HEK293 (cell line): ENCODE measurements at regions not wholly inside any gene's neighbourhood (a gene's known extent, or its start where the extent isn't known, plus 50 kb on each side); places are given as distances from the start of the nearest gene placed in this dataset.

Experiments used
- CTCF ChIA-PET: fragments of 350-600 bp; formaldehyde crosslinking; extraction: SDS; loops from one replicate; lab custom pipeline; 2021; ENCODE audit warnings: antibody characterized with exemption; lab: Yijun Ruan, JAX
- POLR2A ChIA-PET: fragments of 300-600 bp; formaldehyde crosslinking; extraction: SDS; loops from one replicate; lab custom pipeline; 2020; ENCODE audit warnings: antibody characterized with exemption, inconsistent platforms; lab: Yijun Ruan, JAX
- H3K27ac ChIP-seq: fragments of 200-500 bp; sonication (Bioruptor generic); 2 replicates; pipeline ENCODE4 v1.5.1; 2014; ENCODE audit warnings: low read depth, low read length, control low read depth, inconsistent platforms; ENCODE audit errors: extremely low read depth
- H3K36me3 ChIP-seq, 2 experiments: fragments of 200-500 bp in 1 of 2; sonication (Bioruptor generic) in 1 of 2; 1 replicate in 1 of 2; 2 replicates in 1 of 2; pipeline ENCODE4 v1.5.1; 2014 to 2017; ENCODE audit warnings: inconsistent platforms in 2 of 2, low read length in 2 of 2; ENCODE audit not compliant: control insufficient read depth in 2 of 2, insufficient read depth in 1 of 2
- H3K4me1 ChIP-seq: fragments of 200-500 bp; sonication (Bioruptor generic); 2 replicates; pipeline ENCODE4 v1.5.1; 2014; ENCODE audit warnings: mild to moderate bottlenecking, low read length, inconsistent platforms; ENCODE audit not compliant: control insufficient read depth, insufficient read depth
- H3K4me3 ChIP-seq: 2 replicates; pipeline ENCODE4 v1.5.1; 2011; ENCODE audit warnings: low read depth, mild to moderate bottlenecking, control low read depth, low read length, moderate library complexity
- H3K9me3 ChIP-seq: fragments of 200-500 bp; sonication (Bioruptor generic); 2 replicates; pipeline ENCODE4 v1.5.1; 2014; ENCODE audit warnings: low read depth, low read length, inconsistent platforms; ENCODE audit not compliant: control insufficient read depth, insufficient read depth
- BCL11A ChIP-seq: fragments of 450-650 bp; formaldehyde crosslinking; IDR thresholded peaks from 2 replicates; pipeline ENCODE4 v1.5.1; 2016; ENCODE audit warnings: low read depth, missing biosample characterization, missing genetic modification characterization
- KLF1 ChIP-seq: fragments of 450-650 bp; formaldehyde crosslinking; IDR thresholded peaks from 2 replicates; pipeline ENCODE4 v1.5.1; 2016; ENCODE audit warnings: missing biosample characterization, missing genetic modification characterization
- KLF8 ChIP-seq: fragments of 450-650 bp; formaldehyde crosslinking; IDR thresholded peaks from 2 replicates; pipeline ENCODE4 v1.5.1; 2016; ENCODE audit warnings: missing biosample characterization, missing genetic modification characterization
- ZBTB17 ChIP-seq: fragments of 450-650 bp; formaldehyde crosslinking; IDR thresholded peaks from 2 replicates; pipeline ENCODE4 v1.5.1; 2016; ENCODE audit warnings: missing biosample characterization, missing genetic modification characterization
- ZBTB48 ChIP-seq: fragments of 450-650 bp; formaldehyde crosslinking; IDR thresholded peaks from 2 replicates; pipeline ENCODE4 v1.5.1; 2016; ENCODE audit warnings: missing biosample characterization, missing genetic modification characterization
- ZEB2 ChIP-seq: fragments of 450-650 bp; formaldehyde crosslinking; IDR thresholded peaks from 2 replicates; pipeline ENCODE4 v1.5.1; 2016; ENCODE audit warnings: missing biosample characterization, missing genetic modification characterization
- ZFP3 ChIP-seq: fragments of 450-650 bp; formaldehyde crosslinking; IDR thresholded peaks from 2 replicates; pipeline ENCODE4 v1.5.1; 2016; ENCODE audit warnings: low read depth, missing biosample characterization, missing genetic modification characterization
- ZNF132 ChIP-seq: fragments of 450-650 bp; formaldehyde crosslinking; IDR thresholded peaks from 2 replicates; pipeline ENCODE4 v1.5.1; 2017; ENCODE audit warnings: missing biosample characterization, missing genetic modification characterization, borderline replicate concordance
- ZNF138 ChIP-seq: fragments of 450-650 bp; formaldehyde crosslinking; IDR thresholded peaks from 2 replicates; pipeline ENCODE4 v1.5.1; 2016; ENCODE audit warnings: missing biosample characterization, missing genetic modification characterization, borderline replicate concordance
- ZNF140 ChIP-seq: fragments of 450-650 bp; formaldehyde crosslinking; IDR thresholded peaks from 2 replicates; pipeline ENCODE4 v1.5.1; 2016; ENCODE audit warnings: missing biosample characterization, missing genetic modification characterization
- ZNF169 ChIP-seq: fragments of 450-650 bp; formaldehyde crosslinking; IDR thresholded peaks from 2 replicates; pipeline ENCODE4 v1.5.1; 2016; ENCODE audit warnings: missing biosample characterization, missing genetic modification characterization
- ZNF175 ChIP-seq: fragments of 450-650 bp; formaldehyde crosslinking; IDR thresholded peaks from 2 replicates; pipeline ENCODE4 v1.5.1; 2016; ENCODE audit warnings: missing biosample characterization, missing genetic modification characterization
- ZNF350 ChIP-seq: fragments of 450-650 bp; formaldehyde crosslinking; IDR thresholded peaks from 2 replicates; pipeline ENCODE4 v1.5.0; 2017; ENCODE audit warnings: missing biosample characterization, mild to moderate bottlenecking, missing genetic modification characterization
- ZNF426 ChIP-seq: fragments of 450-650 bp; formaldehyde crosslinking; IDR thresholded peaks from 2 replicates; pipeline ENCODE4 v1.5.1; 2017; ENCODE audit warnings: missing biosample characterization, missing genetic modification characterization, mild to moderate bottlenecking, inconsistent platforms, moderate library complexity
- ZNF48 ChIP-seq: fragments of 450-650 bp; formaldehyde crosslinking; IDR thresholded peaks from 2 replicates; pipeline ENCODE4 v1.5.1; 2016; ENCODE audit warnings: missing biosample characterization, missing genetic modification characterization
- ZNF501 ChIP-seq: fragments of 450-650 bp; formaldehyde crosslinking; IDR thresholded peaks from 2 replicates; pipeline ENCODE4 v1.5.1; 2016; ENCODE audit warnings: missing biosample characterization, missing genetic modification characterization
- ZNF549 ChIP-seq: fragments of 450-650 bp; IDR thresholded peaks from 2 replicates; pipeline ENCODE4 v1.5.1; 2018; ENCODE audit warnings: missing biosample characterization, missing genetic modification characterization, mild to moderate bottlenecking, inconsistent platforms, moderate library complexity
- ZNF561 ChIP-seq: fragments of 450-650 bp; IDR thresholded peaks from 2 replicates; pipeline ENCODE4 v1.5.1; 2018; ENCODE audit warnings: missing biosample characterization, missing genetic modification characterization, borderline replicate concordance
- ZNF585B ChIP-seq: fragments of 450-650 bp; formaldehyde crosslinking; IDR thresholded peaks from 2 replicates; pipeline ENCODE4 v1.5.1; 2016; ENCODE audit warnings: missing biosample characterization, missing genetic modification characterization
- ZNF600 ChIP-seq: fragments of 450-650 bp; formaldehyde crosslinking; IDR thresholded peaks from 2 replicates; pipeline ENCODE4 v1.5.1; 2016; ENCODE audit warnings: missing biosample characterization, missing genetic modification characterization
- ZNF624 ChIP-seq: fragments of 450-650 bp; formaldehyde crosslinking; IDR thresholded peaks from 2 replicates; pipeline ENCODE4 v1.5.1; 2017; ENCODE audit warnings: missing biosample characterization, missing genetic modification characterization
- ZNF660 ChIP-seq: fragments of 450-650 bp; IDR thresholded peaks from 2 replicates; pipeline ENCODE4 v1.5.1; 2018; ENCODE audit warnings: missing biosample characterization, mild to moderate bottlenecking, missing genetic modification characterization
- ZNF777 ChIP-seq: fragments of 450-650 bp; formaldehyde crosslinking; IDR thresholded peaks from 2 replicates; pipeline ENCODE4 v1.5.1; 2017; ENCODE audit warnings: missing biosample characterization, missing genetic modification characterization, borderline replicate concordance
- ZNF843 ChIP-seq: fragments of 450-650 bp; formaldehyde crosslinking; IDR thresholded peaks from 2 replicates; pipeline ENCODE4 v1.5.1; 2016; ENCODE audit warnings: missing biosample characterization, missing genetic modification characterization
- TF ChIP-seq, protein P1 (sequence below): fragments of 450-650 bp; formaldehyde crosslinking; IDR thresholded peaks from 2 replicates; pipeline ENCODE4 v1.5.1; 2017; ENCODE audit warnings: missing biosample characterization, missing genetic modification characterization
- TF ChIP-seq, protein P2 (sequence below): fragments of 450-650 bp; formaldehyde crosslinking; IDR thresholded peaks from 2 replicates; pipeline ENCODE4 v1.5.1; 2016; ENCODE audit warnings: missing biosample characterization, missing genetic modification characterization
- TF ChIP-seq, protein P3 (sequence below): fragments of 450-650 bp; formaldehyde crosslinking; IDR thresholded peaks from 2 replicates; pipeline ENCODE4 v1.5.1; 2016; ENCODE audit warnings: missing biosample characterization, missing genetic modification characterization, borderline replicate concordance
- TF ChIP-seq, protein P4 (sequence below): fragments of 450-650 bp; formaldehyde crosslinking; IDR thresholded peaks from 2 replicates; pipeline ENCODE4 v1.5.1; 2016; ENCODE audit warnings: missing biosample characterization, missing genetic modification characterization

DNA sequence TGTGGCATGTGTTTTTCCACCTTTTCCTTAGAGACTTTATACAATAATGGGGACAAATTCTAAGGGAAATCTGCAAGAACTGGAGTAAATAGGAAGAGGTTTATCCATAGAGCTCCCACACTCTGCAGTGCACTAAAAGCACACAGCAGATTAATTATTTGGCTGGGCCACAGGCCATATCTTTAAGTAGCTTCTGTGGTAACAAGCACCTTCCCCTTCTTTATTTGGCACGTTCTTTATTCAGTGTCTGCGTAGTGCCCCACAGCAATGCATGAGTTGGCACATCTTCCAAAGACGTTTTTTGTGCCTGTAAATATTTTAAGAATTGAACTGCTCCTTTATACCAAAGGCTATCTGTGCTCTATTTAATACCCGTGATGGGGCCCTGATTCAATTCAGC, 104.9 kb upstream of the MBL2 start:
- Histone ChIP-seq H3K36me3 (no peaks in the 10 kb centered on the region), H3K4me3 (no peak overlapping the region)
- CTCF ChIA-PET = interaction anchor here (1.0 kb wide), 1 partner anchor 59 kb away, joined by 3 read pairs; no protein-coding TSS in a partner anchor
- TF ChIP-seq ZNF175 (tag by site-specific recombination) (no peak), ZNF169 (tag by site-specific recombination) (no peak), ZNF350 (no peak), ZNF624 (tag by site-specific recombination) (no peak), ZNF660 (tag by site-specific recombination) (no peak), ZNF843 (no peak), ZNF777 (no peak), ZNF501 (no peak), ZNF138 (tag by site-specific recombination) (no peak), ZFP3 (tag by site-specific recombination) (no peak), KLF8 (tag by site-specific recombination) (no peak), ZNF585B (tag by site-specific recombination) (no peak), ZBTB17 (tag by site-specific recombination) (no peak), ZNF48 (tag by site-specific recombination) (no peak), BCL11A (tag by site-specific recombination) (no peak), ZNF132 (tag by site-specific recombination) (no peak)
- TF ChIP-seq, protein P1, sequence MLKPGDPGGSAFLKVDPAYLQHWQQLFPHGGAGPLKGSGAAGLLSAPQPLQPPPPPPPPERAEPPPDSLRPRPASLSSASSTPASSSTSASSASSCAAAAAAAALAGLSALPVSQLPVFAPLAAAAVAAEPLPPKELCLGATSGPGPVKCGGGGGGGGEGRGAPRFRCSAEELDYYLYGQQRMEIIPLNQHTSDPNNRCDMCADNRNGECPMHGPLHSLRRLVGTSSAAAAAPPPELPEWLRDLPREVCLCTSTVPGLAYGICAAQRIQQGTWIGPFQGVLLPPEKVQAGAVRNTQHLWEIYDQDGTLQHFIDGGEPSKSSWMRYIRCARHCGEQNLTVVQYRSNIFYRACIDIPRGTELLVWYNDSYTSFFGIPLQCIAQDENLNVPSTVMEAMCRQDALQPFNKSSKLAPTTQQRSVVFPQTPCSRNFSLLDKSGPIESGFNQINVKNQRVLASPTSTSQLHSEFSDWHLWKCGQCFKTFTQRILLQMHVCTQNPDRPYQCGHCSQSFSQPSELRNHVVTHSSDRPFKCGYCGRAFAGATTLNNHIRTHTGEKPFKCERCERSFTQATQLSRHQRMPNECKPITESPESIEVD = no peak
- TF ChIP-seq, protein P2, sequence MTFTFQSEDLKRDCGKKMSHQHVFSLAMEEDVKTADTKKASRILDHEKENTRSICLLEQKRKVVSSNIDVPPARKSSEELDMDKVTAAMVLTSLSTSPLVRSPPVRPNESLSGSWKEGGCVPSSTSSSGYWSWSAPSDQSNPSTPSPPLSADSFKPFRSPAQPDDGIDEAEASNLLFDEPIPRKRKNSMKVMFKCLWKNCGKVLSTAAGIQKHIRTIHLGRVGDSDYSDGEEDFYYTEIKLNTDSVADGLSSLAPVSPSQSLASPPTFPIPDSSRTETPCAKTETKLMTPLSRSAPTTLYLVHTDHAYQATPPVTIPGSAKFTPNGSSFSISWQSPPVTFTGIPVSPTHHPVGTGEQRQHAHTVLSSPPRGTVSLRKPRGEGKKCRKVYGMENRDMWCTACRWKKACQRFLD (tag by site-specific recombination) = no peak
- TF ChIP-seq, protein P3, sequence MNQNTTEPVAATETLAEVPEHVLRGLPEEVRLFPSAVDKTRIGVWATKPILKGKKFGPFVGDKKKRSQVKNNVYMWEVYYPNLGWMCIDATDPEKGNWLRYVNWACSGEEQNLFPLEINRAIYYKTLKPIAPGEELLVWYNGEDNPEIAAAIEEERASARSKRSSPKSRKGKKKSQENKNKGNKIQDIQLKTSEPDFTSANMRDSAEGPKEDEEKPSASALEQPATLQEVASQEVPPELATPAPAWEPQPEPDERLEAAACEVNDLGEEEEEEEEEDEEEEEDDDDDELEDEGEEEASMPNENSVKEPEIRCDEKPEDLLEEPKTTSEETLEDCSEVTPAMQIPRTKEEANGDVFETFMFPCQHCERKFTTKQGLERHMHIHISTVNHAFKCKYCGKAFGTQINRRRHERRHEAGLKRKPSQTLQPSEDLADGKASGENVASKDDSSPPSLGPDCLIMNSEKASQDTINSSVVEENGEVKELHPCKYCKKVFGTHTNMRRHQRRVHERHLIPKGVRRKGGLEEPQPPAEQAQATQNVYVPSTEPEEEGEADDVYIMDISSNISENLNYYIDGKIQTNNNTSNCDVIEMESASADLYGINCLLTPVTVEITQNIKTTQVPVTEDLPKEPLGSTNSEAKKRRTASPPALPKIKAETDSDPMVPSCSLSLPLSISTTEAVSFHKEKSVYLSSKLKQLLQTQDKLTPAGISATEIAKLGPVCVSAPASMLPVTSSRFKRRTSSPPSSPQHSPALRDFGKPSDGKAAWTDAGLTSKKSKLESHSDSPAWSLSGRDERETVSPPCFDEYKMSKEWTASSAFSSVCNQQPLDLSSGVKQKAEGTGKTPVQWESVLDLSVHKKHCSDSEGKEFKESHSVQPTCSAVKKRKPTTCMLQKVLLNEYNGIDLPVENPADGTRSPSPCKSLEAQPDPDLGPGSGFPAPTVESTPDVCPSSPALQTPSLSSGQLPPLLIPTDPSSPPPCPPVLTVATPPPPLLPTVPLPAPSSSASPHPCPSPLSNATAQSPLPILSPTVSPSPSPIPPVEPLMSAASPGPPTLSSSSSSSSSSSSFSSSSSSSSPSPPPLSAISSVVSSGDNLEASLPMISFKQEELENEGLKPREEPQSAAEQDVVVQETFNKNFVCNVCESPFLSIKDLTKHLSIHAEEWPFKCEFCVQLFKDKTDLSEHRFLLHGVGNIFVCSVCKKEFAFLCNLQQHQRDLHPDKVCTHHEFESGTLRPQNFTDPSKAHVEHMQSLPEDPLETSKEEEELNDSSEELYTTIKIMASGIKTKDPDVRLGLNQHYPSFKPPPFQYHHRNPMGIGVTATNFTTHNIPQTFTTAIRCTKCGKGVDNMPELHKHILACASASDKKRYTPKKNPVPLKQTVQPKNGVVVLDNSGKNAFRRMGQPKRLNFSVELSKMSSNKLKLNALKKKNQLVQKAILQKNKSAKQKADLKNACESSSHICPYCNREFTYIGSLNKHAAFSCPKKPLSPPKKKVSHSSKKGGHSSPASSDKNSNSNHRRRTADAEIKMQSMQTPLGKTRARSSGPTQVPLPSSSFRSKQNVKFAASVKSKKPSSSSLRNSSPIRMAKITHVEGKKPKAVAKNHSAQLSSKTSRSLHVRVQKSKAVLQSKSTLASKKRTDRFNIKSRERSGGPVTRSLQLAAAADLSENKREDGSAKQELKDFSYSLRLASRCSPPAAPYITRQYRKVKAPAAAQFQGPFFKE (tag by site-specific recombination) = no peak
- TF ChIP-seq, all 188 proteins: peak for 0
- Histone ChIP-seq H3K27ac (no peak overlapping the region), H3K9me3 (no peaks in the 10 kb centered on the region), H3K4me1 (no peaks in the 10 kb centered on the region)
- POLR2A ChIA-PET = no interaction called here

DNA sequence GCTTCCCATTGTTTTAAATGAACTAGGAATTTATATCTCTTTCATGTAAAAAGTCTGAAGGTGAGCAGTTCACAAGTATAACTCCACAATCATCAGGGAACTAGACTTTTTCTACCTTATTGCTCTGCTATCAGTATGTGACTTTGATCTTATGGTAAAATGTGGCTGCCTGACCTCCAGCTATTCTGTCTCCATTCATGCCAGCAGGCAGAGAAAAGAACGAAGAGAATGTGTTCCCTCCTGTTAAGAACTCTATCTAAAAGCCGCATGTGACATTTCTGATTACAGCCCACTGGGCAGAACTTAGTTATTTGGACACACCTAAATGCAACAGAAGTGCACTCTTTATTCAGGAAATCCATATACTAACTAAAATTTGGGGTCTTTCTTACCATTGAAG, 102.8 kb upstream of the MBL2 start:
- ChIA-PET POLR2A (no interaction called here), CTCF (interaction anchor here (2.4 kb wide), 1 partner anchor 9 kb away, joined by 14 read pairs; no protein-coding TSS in a partner anchor)
- no peaks in the 10 kb centered on the region for H3K4me1 ChIP-seq
- TF ChIP-seq ZNF426 (no peak), KLF1 (no peak), ZBTB48 (tag by site-specific recombination) (no peak), ZNF600 (tag by site-specific recombination) (no peak), ZNF549 (tag by site-specific recombination) (no peak), ZNF561 (tag by site-specific recombination) (no peak), ZNF140 (tag by site-specific recombination) (no peak), ZEB2 (tag by site-specific recombination) (no peak)
- TF ChIP-seq, protein P4, sequence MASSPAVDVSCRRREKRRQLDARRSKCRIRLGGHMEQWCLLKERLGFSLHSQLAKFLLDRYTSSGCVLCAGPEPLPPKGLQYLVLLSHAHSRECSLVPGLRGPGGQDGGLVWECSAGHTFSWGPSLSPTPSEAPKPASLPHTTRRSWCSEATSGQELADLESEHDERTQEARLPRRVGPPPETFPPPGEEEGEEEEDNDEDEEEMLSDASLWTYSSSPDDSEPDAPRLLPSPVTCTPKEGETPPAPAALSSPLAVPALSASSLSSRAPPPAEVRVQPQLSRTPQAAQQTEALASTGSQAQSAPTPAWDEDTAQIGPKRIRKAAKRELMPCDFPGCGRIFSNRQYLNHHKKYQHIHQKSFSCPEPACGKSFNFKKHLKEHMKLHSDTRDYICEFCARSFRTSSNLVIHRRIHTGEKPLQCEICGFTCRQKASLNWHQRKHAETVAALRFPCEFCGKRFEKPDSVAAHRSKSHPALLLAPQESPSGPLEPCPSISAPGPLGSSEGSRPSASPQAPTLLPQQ (tag by site-specific recombination) = no peak
- H3K4me3 ChIP-seq = no peak overlapping the region
- H3K36me3 ChIP-seq = no peaks in the 10 kb centered on the region
- no peak overlapping the region for H3K27ac ChIP-seq
- H3K9me3 ChIP-seq = no peaks in the 10 kb centered on the region
